Fibroblast of upper back skin (primary cell): ENCODE measurements at regions not wholly inside any gene's neighbourhood (a gene's known extent, or its start where the extent isn't known, plus 50 kb on each side); places are given as distances from the start of the nearest gene placed in this dataset.
"Not testable (repeated sequence)": the region's sequence is repeated elsewhere in the genome, so short reads cannot be mapped to it uniquely, and the experiment has no call there.

Experiments used
- DNase-seq: peaks from one replicate; pipeline ENCODE4 v3.0.0-alpha.2; 2013

DNA sequence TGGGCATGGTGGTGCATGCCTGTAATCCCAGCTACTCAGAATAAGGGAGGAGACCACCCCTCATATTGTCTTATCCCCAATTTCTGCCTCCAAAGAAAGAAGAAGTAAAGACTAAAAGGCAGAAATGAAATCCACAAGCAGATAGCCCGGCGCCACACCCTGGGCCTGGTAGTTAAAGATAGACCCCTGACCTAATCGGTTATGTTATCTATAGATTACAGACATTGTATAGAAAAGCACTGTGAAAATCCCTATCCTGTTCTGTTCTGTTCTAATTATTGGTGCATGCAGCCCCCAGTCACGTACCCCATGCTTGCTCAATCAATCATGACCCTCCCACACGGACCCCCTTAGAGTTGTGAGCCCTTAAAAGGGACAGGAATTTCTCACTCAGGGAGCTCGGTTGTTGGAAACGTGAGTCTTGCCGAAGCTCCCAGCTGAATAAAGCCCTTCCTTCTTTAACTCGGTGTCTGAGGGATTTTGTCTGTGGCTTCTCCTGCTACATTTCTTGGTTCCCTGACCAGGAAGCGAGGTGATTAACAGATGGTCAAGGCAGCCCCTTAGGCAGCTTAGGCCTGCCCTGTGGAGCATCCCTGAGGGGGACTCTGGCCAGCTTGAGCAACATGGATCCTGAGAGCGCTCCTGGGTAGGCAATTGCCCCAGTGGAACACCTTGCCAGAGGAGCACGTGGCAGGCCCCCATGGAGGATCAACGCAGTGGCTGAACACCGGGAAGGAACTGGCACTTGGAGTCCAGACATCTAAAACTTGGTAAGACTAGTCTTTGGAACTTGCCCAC, 188.7 kb upstream of the NDUFV2 start:
- not testable (repeated sequence) for DNase-seq

DNA sequence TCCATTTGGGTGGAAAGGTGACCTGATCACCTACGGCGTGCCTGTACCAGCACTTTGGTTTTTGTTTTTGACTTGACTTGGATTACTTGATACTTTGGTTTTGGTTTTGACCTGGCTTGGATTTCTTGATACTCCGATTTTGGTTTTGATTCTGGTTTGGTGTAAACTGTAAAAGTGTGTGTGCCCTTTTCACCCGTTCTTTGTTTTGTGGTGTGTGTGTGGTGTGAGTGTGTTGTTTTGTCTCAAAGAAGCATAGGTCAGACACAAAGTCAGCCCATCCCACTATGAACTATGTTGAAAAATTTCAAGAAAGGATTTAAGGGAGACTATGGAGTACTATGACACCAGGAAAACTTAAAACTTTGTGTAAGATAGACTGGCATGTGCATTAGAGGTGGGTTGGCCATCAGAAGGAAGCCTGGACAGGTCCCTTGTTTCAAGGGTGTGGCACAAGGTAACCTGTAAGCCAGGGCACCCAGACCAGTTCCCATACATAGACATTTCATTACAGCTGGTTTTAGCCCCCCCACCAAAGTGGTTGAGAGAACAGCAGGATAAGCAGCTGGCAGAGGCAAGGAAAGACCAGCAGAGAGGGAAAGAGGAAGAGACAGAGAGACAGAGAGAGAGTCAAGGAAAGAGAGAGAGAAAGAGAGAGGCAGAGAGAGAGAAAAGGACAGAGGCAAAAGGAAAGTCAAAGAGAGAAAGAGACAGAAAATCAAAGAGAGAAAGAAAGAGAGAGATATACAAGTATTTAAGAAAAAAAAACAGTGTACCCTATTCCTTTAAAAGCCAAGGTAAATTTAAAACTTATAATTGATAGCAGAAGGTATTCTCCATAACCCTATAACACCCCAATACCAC, 187.9 kb upstream of the NDUFV2 start:
- not testable (repeated sequence) for DNase-seq

DNA sequence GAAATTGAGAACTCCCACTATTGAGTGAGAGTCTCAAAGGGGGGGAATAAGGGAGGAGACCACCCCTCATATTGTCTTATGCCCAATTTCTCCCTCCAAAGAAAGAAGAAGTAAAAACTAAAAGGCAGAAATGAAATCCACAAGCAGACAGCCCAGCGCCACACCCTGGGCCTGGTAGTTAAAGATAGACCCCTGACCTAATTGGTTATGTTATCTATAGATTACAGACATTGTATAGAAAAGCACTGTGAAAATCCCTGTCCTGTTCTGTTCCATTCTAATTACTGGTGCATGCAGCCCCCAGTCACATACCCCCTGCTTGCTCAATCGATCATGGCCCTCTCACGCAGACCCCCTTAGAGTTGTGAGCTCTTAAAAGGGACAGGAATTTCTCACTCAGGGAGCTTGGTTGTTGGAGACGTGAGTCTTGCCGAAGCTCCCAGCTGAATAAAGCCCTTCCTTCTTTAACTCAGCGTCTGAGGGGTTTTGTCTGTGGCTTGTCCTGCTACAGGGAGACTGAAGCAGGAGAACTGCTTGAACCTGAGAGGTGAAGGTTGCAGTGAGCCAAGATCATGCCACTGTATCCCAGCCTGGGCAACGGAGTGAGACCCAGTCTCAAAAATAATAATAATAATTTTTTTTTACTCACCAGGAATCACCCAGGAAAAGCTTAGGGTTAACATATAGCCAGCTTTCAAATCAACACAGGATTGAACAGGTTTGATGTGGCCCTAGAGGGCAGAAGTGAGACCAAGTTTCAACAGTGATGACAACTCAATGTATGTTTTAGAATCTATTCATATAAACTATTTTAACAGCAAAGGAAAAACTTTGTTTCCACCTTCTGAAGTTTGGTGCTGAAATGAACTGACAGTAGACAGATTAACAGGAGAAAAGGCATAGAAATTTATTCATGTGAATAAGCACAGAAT, 181.4 kb upstream of the NDUFV2 start:
- not testable (repeated sequence) for DNase-seq

DNA sequence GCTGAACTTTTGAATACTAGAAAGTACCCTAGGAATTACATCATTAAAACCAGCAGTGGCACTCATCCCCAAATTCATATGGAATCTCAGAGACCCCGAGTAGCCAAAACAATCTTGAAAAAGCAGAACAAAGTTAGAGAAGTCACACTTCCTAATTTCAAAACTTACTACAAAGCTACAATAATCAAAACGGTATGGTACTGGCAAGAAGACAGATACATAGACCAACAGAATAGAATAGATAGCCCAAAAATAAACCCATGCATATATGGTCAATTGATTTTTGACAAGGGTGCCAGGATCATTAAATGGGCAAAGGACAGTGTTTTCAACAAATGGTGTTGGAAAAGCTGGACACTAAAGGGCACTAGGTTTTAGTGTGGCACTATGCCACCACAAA, 176.0 kb upstream of the NDUFV2 start:
- no peak for DNase-seq

DNA sequence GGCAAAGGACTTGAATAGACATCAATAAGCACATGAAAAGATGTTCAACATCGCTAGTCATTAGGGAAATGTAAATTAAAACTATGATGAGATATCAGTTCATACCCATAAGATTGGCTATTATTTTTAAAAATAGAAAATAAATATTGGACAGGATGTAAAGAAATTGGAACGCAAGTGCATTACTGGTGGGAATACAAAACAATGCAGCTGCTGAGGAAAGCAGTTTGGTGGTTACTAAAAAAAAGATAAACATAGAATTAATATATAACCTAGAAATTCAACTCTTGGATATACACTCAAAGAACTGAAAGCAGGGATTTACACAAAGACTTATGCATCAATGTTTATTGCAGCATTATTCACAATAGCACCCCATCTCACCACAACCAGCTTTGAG, 174.5 kb upstream of the NDUFV2 start:
- no peak for DNase-seq

DNA sequence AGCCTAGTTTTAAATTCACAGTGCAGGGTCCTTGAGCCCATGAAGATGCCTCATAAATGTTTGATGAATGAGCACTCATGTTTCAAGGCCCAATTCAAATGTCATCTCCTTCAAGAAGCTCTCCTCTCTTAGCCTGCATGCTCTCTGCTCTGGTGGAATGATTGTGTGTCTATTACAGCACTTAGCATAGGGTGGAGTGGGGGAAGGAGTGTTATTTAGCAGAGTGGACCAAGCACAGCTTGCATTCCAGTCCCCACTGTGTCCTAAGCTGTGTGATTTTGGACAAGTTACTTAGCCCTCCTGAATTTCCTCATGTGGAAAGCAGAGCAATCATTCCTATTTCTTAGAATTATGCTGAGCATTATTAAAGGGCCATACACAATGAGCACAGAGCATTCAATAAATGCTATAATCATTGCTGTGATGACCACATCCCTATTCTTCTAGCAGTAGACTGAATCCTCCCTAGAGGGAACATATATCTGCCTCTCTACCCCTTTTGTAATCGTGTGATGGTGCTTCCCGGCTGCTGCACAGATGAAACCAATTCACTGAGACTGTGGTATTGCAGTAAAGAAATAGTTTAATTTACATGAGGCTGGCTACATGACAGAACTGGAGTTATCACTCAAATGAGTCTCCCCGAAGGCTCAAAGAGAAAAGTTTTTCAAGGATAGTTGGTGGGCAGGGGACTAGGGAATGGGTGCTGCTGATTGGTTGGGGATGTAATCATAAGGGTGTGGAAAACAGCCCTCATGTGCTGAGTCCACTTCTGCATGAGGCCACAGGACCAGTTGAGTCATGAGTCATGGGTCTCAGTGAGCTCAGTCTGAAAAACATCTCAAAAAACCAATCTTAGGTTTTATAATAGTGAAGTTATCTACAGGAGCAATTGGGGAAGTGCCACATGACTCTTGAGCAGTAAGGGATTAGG, 173.4 kb upstream of the NDUFV2 start:
- DNase-seq: no peak

DNA sequence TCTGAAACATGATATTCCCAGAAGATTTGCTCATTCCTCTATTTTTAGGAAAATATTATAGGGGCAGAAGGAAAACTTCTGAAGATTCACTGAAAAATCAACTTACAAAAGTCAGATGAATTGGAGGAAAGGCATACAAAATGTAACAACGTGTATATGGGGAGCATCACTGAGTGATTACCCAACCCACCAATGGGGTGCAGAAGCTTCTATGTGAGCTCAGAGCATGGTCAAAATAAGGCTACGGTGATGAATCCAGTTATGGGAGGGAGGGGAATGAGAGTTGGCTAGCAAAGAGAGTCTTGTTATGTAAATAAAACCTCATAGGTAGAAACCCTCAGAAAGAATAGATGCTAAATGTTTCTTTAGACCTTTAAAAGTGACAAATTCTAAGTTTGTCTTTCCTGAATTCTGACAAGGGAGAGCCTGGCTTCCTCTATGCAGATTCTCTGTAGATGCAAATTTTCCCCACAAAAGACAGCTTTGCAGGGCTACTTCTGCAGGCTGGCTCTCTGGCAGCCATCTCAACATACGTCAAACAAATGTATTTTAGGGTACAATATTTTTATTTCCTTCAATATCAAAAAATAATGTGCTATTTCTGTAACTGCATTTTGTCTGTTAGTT, 171.4 kb upstream of the NDUFV2 start:
- DNase-seq: no peak

DNA sequence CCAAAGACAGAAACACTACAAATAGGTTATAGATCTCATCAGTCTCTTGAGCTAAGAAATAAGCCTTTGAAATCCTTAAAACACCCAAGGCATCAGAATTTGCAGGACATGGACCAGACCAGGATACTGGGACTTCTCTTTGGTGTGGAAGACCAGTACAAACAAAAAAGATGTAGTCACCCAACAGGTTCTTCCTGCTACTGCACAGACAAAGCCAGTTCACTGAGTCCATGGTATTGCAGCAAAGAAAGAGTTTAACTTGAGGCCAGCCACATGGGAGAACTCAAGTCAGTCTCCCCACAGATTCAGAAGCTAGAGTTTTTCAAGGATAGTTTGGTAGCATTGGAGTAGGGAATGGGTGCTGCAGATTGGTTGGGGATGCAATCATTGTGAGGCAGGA, 169.6 kb upstream of the NDUFV2 start:
- no peak for DNase-seq

DNA sequence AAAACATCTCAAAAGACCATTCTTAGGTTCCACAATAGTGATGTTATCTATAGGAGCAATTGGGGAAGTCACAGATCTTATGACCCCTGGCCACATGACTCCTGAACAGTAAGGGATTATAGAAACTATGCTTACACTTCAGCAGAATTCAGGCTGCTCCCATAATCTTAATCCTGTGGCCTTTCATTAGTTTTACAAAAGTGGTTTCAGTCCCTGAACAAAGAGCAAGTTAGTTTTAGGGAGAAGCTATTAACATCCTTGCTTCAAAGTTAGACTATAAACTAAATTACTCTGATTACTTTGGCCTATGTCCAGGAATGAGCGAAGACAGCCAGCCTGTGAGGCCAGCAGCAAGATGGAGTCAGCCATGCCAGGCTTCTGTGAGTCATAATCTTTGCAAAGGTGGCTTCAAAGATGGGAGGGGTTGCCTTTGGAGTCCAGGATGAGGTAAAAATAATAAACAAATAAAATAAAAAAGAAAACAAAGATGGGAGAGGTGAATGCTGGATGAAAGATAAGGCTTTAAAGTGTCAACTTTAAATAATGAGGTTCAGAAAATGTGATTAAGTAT, 168.7 kb upstream of the NDUFV2 start:
- DNase-seq: no peak

DNA sequence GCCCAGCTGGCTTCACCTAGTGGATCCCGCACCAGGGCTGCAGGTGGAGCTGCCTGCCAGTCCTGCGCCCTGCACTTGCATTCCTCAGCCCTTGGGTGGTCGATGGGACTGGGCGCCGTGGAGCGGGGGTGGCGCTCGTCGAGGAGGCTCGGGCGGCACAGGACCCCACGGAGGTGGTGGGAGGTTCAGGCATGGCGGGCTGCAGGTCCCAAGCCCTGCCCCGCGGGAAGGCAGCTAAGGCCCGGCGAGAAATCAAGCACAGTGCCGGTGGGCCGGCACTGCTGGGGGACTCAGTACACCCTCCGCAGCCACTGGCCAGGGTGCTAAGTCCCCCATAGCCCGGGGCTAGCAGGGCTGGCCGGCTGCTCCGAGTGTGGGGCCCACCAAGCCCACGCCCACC, 167.2 kb upstream of the NDUFV2 start:
- DNase-seq: not testable (repeated sequence)

DNA sequence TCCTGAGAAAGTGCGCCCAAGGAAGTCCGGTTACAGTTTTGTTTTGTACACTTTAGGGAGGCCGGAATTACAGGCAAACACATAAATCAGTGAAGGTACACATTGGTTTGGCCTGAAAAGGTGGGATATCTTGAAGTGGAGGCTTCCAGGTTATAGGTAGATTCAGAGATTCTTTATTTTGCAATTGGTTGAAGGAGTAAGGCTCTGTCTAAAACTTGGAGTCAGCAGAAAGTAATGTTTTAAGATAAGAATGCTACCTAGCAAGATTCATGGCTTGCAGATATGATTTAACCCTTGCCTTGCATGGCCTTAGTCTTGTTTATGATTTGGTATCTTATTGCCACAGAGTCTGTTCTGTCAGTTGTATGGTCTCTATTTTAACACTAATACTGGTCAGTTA, 165.9 kb upstream of the NDUFV2 start:
- no peak for DNase-seq

DNA sequence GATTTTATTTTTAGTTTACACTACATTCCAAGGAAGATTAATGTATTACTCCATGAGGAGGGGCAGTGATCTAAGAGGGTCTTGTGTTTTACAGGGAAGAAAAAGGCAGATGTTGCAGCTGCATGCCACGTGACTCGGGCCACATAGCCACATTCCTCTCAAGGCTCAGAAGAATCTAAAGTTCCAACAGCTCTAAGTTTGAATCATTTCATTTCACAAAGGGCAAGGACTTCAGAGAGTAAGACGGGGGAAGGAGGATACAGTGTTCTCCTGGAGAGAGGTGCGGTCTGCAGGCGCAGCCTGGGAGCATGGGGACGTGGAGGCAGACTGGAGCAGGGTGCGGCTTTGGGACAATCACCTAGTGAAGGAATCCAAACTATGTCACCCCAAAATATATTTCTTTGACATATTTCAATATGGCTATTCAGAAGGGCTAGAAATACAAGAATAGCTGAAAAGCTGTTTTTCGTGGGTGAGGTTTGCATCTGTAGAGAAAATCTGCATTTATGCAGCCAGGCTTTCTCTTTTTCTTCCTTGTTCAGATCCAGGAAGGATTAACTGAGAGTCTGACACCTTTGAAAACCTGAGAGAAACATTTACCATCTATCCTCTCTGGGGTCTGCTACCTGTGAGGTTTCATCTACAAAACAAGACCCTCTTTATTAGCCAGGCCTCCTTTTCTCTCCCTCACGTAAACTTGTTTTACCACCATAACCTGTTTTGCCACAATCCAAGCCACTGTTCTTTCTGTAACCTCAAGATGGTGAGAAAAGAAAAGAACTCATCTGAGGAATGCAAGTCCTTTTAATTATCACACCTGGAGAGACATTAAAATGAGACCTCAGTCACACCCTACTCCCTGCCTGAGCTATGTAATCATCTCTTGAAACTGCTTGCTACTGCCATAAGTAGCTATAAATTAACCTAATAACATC, 165.1 kb upstream of the NDUFV2 start:
- peak; percentile 76 for DNase-seq

DNA sequence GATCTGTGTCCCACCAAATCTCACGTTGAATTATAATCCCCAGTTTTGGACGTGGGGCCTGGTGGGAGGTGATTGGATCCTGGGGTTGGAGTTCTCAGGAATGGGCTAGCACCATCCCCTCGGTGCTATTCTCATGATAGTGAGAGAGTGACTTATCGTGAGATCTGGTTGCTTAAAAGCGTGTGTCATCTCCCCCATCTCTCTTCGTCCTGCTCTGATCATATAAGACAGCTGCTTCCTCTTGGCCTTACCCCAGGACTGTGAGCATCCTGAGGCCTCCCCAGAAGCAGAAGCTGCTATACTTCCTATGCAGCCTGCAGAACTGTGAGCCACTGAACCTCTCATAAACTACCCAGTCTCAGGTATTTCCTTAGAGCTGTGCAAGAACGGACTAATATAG, 163.7 kb upstream of the NDUFV2 start:
- peak; percentile 73 for DNase-seq

DNA sequence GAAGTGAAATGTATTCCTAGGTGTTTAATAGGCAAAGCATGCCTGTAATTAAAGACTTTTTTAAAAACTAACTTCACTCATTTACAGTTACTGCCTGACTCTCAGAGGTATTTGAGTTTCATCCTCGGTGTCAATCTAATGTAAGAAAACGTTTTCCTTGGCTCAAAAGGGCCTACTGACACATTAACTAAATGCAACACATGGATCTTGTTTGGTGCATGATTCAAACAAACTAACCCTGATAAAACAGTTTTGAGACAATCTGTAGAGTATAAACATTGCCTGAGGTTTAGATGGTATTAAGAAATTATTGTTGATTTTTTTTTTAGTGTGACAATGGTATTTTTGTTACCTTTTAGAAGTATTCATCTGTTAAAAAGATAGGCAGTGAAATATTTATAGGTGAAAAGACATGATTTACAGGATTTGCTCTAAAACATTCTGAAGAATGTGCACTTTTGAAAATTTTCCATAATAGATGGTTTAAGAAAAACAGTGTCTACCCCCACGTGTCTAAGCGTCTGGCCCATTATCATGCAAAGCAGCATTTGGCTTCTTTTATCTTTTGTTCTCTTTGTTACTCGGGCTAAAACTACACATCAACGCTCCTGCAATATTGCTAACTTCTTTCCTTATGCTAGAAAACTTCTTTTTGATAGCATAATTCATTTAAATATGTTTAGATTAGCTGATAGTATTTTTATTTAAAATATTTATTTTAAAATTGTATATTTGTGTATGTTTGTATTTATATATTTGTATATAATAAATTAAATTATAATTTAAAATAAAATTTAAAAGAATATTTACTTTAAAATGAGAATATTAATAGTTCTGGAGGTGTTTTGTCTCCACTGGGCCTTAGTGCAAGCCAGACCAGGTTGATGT, 160.2 kb upstream of the NDUFV2 start:
- DNase-seq: peak; percentile 34

DNA sequence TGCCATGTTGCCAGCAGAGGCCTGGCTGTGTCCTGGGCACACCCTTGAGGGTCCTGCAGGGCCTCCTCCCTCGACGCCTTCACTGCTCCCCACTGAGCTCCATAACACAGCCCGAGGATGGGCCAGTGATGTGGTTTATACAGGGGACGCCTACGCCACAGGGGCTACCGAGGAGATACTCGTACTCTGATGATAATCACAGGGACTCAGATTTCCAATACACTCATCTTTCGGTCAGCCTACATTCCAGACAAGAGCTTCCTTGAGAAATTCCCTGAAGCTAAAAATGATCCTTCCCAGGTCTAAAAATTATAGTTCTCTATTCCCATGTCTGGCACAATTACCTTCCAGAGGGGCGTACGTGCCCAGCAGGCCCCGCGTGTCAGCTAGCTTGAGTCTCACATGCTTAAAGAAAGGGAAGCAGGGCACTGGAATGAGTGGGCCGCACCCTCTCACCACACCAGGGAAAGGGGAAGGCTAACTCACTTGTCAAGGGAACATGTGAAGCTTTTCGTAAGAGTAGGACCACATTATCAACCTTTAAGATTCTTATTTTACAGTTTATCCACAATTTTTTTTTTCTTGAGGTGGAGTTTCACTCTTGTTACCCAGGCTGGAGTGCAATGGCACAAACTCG, 159.5 kb upstream of the NDUFV2 start:
- no peak for DNase-seq

DNA sequence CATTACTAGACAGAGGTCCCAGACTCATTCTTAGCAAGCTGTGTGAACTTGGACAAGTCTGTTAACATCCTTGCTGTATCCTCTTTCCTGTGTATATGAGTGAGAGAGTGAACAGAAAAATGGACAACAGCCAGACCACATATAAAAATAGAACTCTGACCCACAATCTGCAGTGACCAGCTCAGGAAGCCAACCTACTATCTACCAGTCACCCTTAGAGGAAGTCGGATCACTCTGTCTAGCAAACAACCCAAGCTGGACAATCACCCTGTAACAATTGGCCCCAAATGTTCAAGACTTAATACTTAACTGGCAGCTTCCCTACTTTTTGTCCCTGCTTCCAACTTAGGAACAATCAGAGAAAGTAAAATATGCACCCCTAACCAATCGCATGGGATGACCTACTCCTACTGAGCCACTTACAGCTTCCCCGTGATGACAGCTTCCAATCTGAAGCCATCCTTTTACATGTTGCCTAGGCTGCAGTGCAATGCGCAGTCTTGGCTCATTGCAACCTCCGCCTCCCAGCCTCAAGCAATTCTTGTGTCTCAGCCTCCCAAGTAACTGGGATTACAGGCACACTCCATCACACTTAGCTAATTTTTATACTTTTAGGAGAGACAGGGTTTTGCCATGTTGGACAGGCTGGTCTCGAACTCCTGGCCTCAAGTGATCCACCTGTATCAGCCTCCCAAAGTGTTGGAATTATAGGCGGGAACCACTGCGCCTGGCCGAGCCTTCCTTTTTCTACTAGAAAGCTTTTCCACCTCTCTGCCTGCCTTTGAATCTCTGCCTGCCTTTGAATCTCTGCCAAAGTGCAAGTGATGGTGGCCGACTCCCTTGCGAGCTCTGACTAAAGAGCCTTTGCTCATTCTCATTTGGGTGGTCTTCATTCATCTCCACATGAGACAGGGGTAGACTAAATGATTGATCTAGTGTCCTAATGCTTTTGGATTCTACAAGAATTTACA, 158.3 kb upstream of the NDUFV2 start:
- DNase-seq: peak; percentile 81

DNA sequence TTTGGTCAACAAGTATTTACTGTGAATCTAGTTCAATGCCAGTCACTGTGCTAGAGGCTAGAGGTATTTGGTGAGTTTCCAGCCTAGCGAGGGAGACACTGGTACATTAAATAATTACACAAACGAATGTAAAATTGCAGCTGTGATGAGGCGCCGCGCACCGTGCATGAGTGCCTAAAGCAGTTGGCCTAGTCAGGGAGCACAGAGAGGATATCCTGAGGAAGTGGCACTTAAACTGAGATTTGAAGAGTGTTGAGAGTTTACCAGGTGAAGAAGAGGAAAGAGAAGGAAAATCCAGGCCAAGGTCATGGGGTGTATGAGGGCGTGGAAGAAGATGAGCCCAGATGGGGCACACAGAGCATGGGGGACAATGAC, 157.6 kb upstream of the NDUFV2 start:
- no peak for DNase-seq
